ENCODE measurements at regions not wholly inside any gene's neighbourhood (a gene's known extent, or its start where the extent isn't known, plus 50 kb on each side); places are given as distances from the start of the nearest gene placed in this dataset.
"Not testable (repeated sequence)": the region's sequence is repeated elsewhere in the genome, so short reads cannot be mapped to it uniquely, and the experiment has no call there.

DNA sequence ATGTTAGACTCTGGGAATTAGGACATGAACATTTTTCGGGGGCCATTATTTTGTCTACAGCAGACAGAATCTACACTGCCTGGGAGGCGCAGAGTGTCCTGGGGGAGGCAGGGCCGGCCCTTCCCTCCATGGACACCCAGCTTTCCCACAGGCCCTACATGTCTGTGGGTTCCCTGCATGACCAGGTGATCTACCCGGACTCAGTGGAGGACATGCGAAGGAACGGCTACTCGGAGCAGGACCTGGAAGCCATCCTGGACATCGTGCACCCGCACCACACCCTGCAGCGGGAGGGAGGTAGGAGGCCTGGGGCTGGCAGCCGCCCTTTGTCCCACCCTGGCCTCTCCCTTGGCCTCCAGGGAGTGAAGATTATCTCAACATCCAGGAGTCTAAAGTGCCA, 205.1 kb downstream of the CCT8L2 start:
- H3K4me3 Mint-ChIP-seq, result not testable (repeated sequence)

DNA sequence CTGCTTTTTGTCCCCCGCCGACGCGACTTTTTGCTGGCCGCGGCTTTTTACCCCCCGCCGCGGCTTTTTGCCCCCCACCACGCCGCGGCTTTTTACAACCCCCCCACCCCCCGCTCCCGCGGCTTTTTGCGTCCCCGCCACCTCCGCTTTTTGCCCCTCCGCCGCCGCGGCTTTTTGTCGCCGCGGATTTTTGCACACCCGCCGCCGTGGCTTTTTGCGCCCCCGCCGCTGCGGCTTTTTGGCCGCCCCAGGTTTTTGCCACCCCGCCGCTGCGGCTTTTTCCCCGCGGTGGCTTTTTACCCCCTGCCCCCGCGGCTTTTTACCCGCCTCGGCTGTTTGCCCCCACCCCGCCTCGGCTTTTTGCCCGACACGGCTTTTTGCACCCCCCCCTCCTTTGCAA, 205.5 kb downstream of the CCT8L2 start:
- no peaks in the 10 kb centered on the region for H3K4me1 Mint-ChIP-seq
- DNase-seq (no peak), ATAC-seq (no peak)
- H3K27me3 Mint-ChIP-seq, result peaks cover 19% of the 10 kb centered on the region
- H3K9me3 Mint-ChIP-seq, result no peaks in the 10 kb centered on the region
- no peak overlapping the region for H3K27ac Mint-ChIP-seq
- no peak overlapping the region for H3K4me3 Mint-ChIP-seq

More for the DNA sequence above, 205.1 kb downstream of the CCT8L2 start:
- not testable (repeated sequence) for H3K4me1 Mint-ChIP-seq, H3K27ac Mint-ChIP-seq, H3K9me3 Mint-ChIP-seq, DNase-seq, ATAC-seq
- H3K27me3 Mint-ChIP-seq, result peaks cover 19% of the 10 kb centered on the region

DNA sequence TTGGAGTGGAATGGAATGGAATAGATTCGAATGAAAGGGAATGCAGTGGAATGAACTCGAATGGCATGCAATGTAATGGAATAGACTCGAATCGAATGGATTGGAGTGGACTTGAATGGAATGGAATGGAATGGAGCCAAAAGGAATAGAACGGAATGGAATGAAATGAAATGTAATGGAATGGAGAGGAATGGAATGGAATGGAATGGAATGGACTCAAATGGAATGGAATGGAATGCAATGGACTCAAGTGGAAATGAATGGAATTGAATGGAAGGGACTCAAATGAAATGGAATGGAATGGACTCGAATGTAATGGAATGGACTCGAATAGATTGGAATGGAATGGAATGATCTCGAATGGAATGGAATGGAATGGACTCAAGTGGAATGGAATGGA, 231.3 kb downstream of the CCT8L2 start:
- not testable (repeated sequence) for DNase-seq, H3K4me1 Mint-ChIP-seq, H3K27me3 Mint-ChIP-seq, ATAC-seq, H3K27ac Mint-ChIP-seq, H3K4me3 Mint-ChIP-seq
- peaks cover 4 to 15% of the 10 kb centered on the region in 2 donors for H3K9me3 Mint-ChIP-seq

DNA sequence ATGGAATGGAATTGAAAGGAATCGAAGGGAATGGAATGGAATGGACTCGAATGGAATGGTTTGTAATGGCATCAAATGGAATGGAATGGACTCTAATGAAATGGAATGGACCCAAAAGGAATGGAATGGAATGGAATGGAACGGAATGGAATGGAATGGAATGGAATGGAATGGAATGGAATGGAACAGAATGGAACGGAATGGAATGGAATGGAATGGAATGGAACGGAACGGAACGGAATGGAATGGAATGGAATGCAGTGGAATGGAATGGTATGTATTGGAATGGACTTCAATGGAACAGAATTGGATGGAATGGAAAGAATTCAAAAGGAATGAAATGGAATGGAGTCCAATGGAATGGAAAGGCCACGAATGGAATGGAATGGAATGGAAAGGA, 240.0 kb downstream of the CCT8L2 start:
- H3K27ac Mint-ChIP-seq, DNase-seq, H3K4me3 Mint-ChIP-seq, ATAC-seq, H3K9me3 Mint-ChIP-seq, H3K4me1 Mint-ChIP-seq, H3K27me3 Mint-ChIP-seq: not testable (repeated sequence)

DNA sequence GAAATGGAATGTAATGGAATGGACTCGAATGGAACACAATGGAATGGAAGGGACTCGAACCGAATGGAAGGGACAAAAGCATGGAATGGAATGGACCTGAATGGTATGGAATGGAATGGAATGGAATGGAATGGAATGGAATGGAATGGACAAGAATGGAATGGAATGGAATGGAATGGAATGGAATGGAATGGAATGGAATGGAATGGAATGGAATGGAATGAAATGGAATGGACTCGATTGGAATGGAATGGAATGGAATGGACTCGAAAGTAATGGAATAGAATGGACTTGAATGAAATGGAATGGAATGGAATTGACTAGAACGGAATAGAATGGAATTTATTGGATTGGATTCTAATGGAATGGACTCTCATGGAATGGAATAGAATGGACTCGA, 245.5 kb downstream of the CCT8L2 start:
- not testable (repeated sequence) for H3K27me3 Mint-ChIP-seq, H3K9me3 Mint-ChIP-seq, ATAC-seq, H3K27ac Mint-ChIP-seq, DNase-seq, H3K4me1 Mint-ChIP-seq, H3K4me3 Mint-ChIP-seq

DNA sequence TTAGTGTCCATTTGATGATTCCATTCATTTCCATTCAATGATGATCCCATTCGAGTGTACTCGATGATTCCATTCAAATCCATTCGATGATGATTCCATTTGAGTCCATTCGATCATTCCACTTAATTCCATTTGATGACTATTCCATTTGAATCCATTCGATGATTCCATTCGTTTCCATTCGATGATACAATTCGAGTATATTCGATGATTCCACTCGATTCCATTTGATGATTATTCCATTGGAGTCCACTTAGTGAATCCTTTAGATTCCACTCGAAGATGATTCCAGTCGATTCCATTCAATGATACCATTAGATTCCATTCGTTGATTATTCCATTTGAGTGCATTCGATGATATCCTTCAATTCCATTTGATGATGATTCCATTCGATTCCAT, 277.0 kb downstream of the CCT8L2 start:
- not testable (repeated sequence) for H3K27ac Mint-ChIP-seq, H3K4me1 Mint-ChIP-seq, DNase-seq, ATAC-seq, H3K27me3 Mint-ChIP-seq, H3K4me3 Mint-ChIP-seq
- H3K9me3 Mint-ChIP-seq, result peaks cover 15 to 57% of the 10 kb centered on the region in 2 donors

All from stimulated activated naive CD8-positive, alpha-beta T cell treated with anti-CD3 and anti-CD28 coated beads, Interleukin-15, amount 100 ng/mL, for 72 hours (primary cell).